Mucosa of rectum (tissue), 2 donors: ENCODE measurements at regions not wholly inside any gene's neighbourhood (a gene's known extent, or its start where the extent isn't known, plus 50 kb on each side); places are given as distances from the start of the nearest gene placed in this dataset.

ENCODE experiments used
- H3K27ac ChIP-seq, 2 donors: one replicate each; pipeline ENCODE4 v1.7.0; 2013; ENCODE audit warnings: inconsistent platforms in 2 of 2, low read depth in 2 of 2, low read length in 2 of 2
- H3K27me3 ChIP-seq, 2 donors: one replicate each; pipeline ENCODE4 v1.7.0; 2013; ENCODE audit warnings: low read length in 2 of 2; ENCODE audit not compliant: control insufficient read depth in 2 of 2, insufficient read depth in 2 of 2
- H3K36me3 ChIP-seq, 2 donors: one replicate each; pipeline ENCODE4 v1.7.0; 2013; ENCODE audit warnings: low read length in 2 of 2; ENCODE audit not compliant: control insufficient read depth in 2 of 2, insufficient read depth in 2 of 2
- H3K4me1 ChIP-seq, 2 donors: one replicate each; pipeline ENCODE4 v1.7.0; 2013; ENCODE audit warnings: low read length in 2 of 2, mild to moderate bottlenecking in 1 of 2; ENCODE audit not compliant: control insufficient read depth in 2 of 2, insufficient read depth in 2 of 2
- H3K4me3 ChIP-seq, 2 donors: one replicate each; pipeline ENCODE4 v1.7.0; 2013; ENCODE audit warnings: low read length in 2 of 2
- H3K9ac ChIP-seq, 2 donors: one replicate each; pipeline ENCODE4 v1.7.0; 2013; ENCODE audit warnings: low read length in 2 of 2, low read depth in 1 of 2, mild to moderate bottlenecking in 1 of 2
- H3K9me3 ChIP-seq, 2 donors: one replicate each; pipeline ENCODE4 v1.7.0; 2013; ENCODE audit warnings: low read length in 2 of 2; ENCODE audit not compliant: control insufficient read depth in 2 of 2
- donor health status: healthy.
- donor health status: Normal muscosa, but diverticular disease.

DNA sequence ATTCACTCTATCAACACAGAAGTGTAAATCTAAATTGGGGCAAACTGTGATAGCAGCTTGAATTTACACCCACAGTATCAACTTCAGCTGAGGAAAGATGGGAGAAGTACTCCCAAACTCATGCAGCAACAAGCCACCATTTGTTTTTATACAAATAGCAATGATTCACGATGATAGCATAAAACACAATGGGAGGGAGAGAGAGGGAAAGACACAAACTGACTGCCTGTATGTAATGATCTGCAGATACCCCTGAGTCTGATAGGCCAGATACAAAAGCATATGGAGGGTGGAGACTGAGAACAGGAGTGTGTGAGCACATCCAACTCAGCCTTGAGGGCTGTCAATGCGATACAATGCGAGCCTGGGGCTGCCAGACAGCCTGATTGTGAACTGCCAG is 79.2 kb downstream of the CNTN3 start:
- H3K4me1 ChIP-seq: no peaks in the 10 kb centered on the region
- H3K27me3 ChIP-seq: no peaks in the 10 kb centered on the region
- no peak overlapping the region for H3K4me3 ChIP-seq

DNA sequence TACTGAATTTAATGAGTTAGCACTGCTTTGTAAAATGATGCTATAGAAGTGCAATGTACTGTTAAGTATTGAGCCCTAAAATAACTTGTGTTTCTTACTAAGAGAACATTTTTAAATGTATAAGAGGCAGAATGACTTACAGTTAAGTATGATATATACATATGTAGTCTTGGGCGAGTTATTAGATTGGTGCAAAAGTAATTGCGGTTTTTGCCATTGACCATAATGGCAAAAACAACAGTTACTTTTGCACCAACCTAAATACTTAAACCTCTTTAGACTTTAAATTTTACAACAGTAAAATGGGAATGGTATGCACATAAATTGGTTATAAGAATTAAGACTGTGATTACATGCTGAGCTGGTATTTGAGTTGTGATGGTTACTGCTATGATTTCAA is 79.8 kb downstream of the CNTN3 start:
- Histone ChIP-seq H3K9me3 (no peaks in the 10 kb centered on the region), H3K4me3 (no peak overlapping the region), H3K4me1 (no peaks in the 10 kb centered on the region), H3K9ac (no peak overlapping the region), H3K36me3 (no peaks in the 10 kb centered on the region), H3K27me3 (no peaks in the 10 kb centered on the region), H3K27ac (no peak overlapping the region)

More for the DNA sequence above, 79.2 kb downstream of the CNTN3 start:
- H3K9me3 ChIP-seq: no peaks in the 10 kb centered on the region
- H3K9ac ChIP-seq: no peak overlapping the region
- no peaks in the 10 kb centered on the region for H3K36me3 ChIP-seq
- no peak overlapping the region for H3K27ac ChIP-seq

DNA sequence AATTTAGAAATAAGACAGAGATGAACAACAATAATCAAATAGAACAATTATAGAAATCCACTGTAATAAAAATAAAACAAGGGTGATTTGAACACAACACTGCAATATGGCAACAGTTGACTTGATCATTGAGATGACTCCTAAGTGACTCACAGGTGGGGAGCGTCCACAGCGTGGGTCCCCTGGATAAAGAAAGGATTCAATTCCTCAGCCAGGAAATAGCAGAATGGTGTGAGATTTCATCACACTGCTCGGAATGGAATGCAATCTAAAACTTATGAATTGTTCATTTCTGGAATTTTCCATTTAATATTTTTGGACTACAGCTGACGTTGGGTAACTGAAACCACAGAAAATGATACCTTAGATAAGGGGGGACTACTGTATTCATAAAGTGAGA is 82.0 kb downstream of the CNTN3 start:
- Histone ChIP-seq H3K9ac (no peak overlapping the region), H3K4me3 (no peak overlapping the region), H3K27ac (no peak overlapping the region), H3K36me3 (no peaks in the 10 kb centered on the region), H3K9me3 (no peaks in the 10 kb centered on the region), H3K4me1 (no peaks in the 10 kb centered on the region), H3K27me3 (no peaks in the 10 kb centered on the region)

DNA sequence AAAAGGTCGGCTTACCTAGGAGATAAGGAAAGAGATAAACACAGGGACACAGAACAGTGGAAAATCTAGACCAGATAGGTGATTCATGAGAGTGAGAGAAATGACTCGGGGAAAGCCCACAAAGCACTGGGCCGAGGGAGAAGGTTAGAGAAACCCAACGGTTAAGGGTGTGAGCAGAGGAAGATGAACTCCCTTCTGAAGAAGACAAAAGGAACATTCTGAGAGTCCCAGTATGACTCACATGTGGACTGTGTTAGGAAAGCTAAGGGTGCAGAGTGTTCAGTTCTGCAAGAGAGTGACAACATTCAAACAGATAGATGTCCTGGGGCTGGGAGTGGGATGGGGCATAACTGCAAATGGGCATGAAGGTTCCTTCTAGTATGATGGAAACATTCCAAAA is 83.0 kb downstream of the CNTN3 start:
- no peak overlapping the region for H3K9ac ChIP-seq

DNA sequence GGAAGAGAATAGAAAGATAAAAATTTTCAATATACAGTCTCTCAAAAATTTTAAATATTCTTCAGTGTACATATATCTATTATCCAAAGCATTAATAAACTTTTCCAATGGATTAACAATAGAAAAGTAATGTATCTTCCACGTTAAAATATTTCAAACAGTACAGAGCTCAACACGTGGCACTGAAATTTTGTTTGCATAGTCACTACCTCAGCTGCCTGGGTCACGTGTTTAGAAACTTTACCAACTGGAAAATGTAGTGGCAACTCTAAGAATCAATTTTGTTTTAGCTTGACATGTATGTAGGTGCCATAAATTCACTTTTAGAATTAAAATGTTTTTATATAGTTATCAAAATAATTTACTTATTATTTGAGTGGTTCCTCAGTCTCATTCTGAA is 85.3 kb downstream of the CNTN3 start:
- Histone ChIP-seq H3K9me3 (no peaks in the 10 kb centered on the region), H3K36me3 (no peaks in the 10 kb centered on the region), H3K27me3 (no peaks in the 10 kb centered on the region), H3K4me1 (no peaks in the 10 kb centered on the region), H3K4me3 (no peak overlapping the region), H3K27ac (no peak overlapping the region), H3K9ac (no peak overlapping the region)

More for the DNA sequence above, 83.0 kb downstream of the CNTN3 start:
- no peaks in the 10 kb centered on the region for H3K27me3 ChIP-seq
- no peaks in the 10 kb centered on the region for H3K36me3 ChIP-seq
- H3K4me1 ChIP-seq: no peaks in the 10 kb centered on the region
- H3K4me3 ChIP-seq: no peak overlapping the region
- no peaks in the 10 kb centered on the region for H3K9me3 ChIP-seq
- no peak overlapping the region for H3K27ac ChIP-seq

GRCh38 chr3:74527566-74527965 is 86.9 kb downstream of the CNTN3 start:
- Histone ChIP-seq H3K9ac (no peak overlapping the region), H3K27ac (no peak overlapping the region), H3K4me1 (no peaks in the 10 kb centered on the region), H3K4me3 (no peak overlapping the region), H3K27me3 (no peaks in the 10 kb centered on the region), H3K9me3 (no peaks in the 10 kb centered on the region), H3K36me3 (no peaks in the 10 kb centered on the region)

GRCh38 chr3:74523811-74524210 is 90.6 kb downstream of the CNTN3 start:
- Histone ChIP-seq H3K4me3 (no peak overlapping the region), H3K27ac (no peak overlapping the region), H3K36me3 (no peaks in the 10 kb centered on the region), H3K27me3 (no peaks in the 10 kb centered on the region), H3K4me1 (no peaks in the 10 kb centered on the region), H3K9ac (no peak overlapping the region), H3K9me3 (no peaks in the 10 kb centered on the region)

GRCh38 chr3:74520895-74521294 is 93.6 kb downstream of the CNTN3 start:
- Histone ChIP-seq H3K4me3 (no peak overlapping the region), H3K9me3 (no peaks in the 10 kb centered on the region), H3K27ac (no peak overlapping the region), H3K9ac (no peak overlapping the region), H3K36me3 (no peaks in the 10 kb centered on the region), H3K27me3 (no peaks in the 10 kb centered on the region), H3K4me1 (no peaks in the 10 kb centered on the region)

DNA sequence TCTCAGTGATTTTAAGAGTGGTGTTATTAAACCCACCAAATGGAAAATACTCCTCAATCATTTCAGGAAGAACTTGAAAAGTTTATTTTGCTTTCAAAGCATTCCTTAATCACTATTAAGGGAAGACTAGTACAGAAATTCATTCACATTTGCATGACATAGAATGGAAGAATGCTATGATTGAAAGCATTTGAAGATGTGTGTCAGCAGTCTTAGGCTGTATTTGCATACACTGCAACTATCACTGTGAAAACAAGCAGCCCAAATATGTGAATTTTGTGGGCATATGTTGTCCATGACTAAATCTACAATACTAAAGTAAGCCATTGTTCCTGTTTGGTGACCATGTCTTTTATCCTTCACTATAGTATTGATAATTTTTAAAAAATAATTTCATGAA is 95.8 kb downstream of the CNTN3 start:
- Histone ChIP-seq H3K4me1 (no peaks in the 10 kb centered on the region), H3K9ac (no peak overlapping the region), H3K4me3 (no peak overlapping the region), H3K36me3 (no peaks in the 10 kb centered on the region), H3K27ac (no peak overlapping the region), H3K9me3 (no peaks in the 10 kb centered on the region), H3K27me3 (no peaks in the 10 kb centered on the region)

DNA sequence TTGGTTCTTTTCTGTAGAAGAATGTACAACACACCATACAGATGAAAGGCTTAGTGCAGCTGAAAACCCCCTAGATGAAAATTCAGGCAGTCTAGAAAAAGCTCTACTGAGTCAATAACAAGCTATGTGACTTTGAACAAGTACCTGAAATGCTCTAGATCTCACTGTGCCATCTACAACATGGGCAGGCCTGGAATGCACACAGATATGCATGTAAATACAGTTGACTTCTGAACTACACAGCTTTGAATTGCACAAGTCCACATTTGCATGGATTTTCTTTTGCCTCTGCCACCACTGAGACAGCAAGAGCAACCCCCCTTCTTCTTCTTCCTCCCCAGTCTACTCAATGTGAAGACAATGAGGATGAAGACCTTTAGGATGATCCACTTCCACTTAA is 98.4 kb downstream of the CNTN3 start:
- Histone ChIP-seq H3K4me1 (no peaks in the 10 kb centered on the region), H3K9ac (no peak overlapping the region), H3K36me3 (no peaks in the 10 kb centered on the region), H3K9me3 (no peaks in the 10 kb centered on the region), H3K27me3 (no peaks in the 10 kb centered on the region), H3K4me3 (no peak overlapping the region), H3K27ac (no peak overlapping the region)

DNA sequence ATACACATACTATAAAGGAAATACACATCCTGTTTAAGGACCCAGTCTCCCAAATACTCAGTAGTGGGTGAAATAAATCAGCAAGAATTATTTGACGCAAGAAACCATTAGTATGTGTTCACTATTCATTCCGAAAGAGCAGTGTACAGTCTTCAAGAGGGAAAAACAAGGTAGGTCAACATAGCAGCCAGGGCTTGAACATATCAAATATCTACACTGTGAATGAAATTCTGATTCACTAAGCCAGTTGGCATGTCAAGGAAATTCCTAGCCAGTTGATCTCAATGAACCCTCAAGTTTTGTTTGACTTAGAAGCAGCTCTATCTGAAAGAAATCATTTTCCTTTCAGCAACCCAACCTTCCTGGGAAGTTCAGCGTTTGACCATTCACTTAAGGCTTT is 99.0 kb downstream of the CNTN3 start:
- H3K9me3 ChIP-seq: no peaks in the 10 kb centered on the region
- H3K27me3 ChIP-seq: no peaks in the 10 kb centered on the region
- no peak overlapping the region for H3K9ac ChIP-seq
- H3K4me3 ChIP-seq: no peak overlapping the region
- no peaks in the 10 kb centered on the region for H3K36me3 ChIP-seq
- no peak overlapping the region for H3K27ac ChIP-seq
- H3K4me1 ChIP-seq: no peaks in the 10 kb centered on the region
